Fibroblast of lung (primary cell): ENCODE measurements at regions not wholly inside any gene's neighbourhood (a gene's known extent, or its start where the extent isn't known, plus 50 kb on each side); places are given as distances from the start of the nearest gene placed in this dataset.

Experiments
- DNase-seq, 2 donors: peaks; one replicate each; pipeline versions ENCODE4 v3.0.0 to v3.0.0-alpha.2; 2010; ENCODE audit warnings: low read depth in 2 of 2
- H2AFZ ChIP-seq: 2 replicates; pipeline ENCODE4 v1.5.1; 2012; ENCODE audit warnings: low read length, control low read depth, inconsistent platforms
- H3K27ac ChIP-seq: 2 replicates; pipeline ENCODE4 v1.5.1; 2011; ENCODE audit warnings: low read length, control low read depth; ENCODE audit not compliant: insufficient read depth
- H3K27me3 ChIP-seq: 2 replicates; pipeline ENCODE4 v1.5.1; 2011; ENCODE audit warnings: mild to moderate bottlenecking, low read length; ENCODE audit not compliant: control insufficient read depth, insufficient read depth
- H3K36me3 ChIP-seq: 2 replicates; pipeline ENCODE4 v1.5.1; 2011; ENCODE audit warnings: low read length; ENCODE audit not compliant: control insufficient read depth, insufficient read depth
- H3K4me1 ChIP-seq: 2 replicates; pipeline ENCODE4 v1.5.1; 2011; ENCODE audit warnings: low read length; ENCODE audit not compliant: control insufficient read depth, insufficient read depth; ENCODE audit errors: extremely low read depth
- H3K4me2 ChIP-seq: 2 replicates; pipeline ENCODE4 v1.5.1; 2011; ENCODE audit warnings: low read length, control low read depth; ENCODE audit not compliant: insufficient read depth; ENCODE audit errors: extremely low read depth
- H3K4me3 ChIP-seq, 4 experiments: fragments of 200-600 bp in 1 of 4; sonication (generic) in 1 of 4; replicated peaks in 1 of 4; 2 replicates each; pipeline ENCODE4 v1.5.1; 2011 to 2016; ENCODE audit warnings: low read length in 4 of 4, low read depth in 3 of 4, mild to moderate bottlenecking in 3 of 4, control low read depth in 2 of 4, inconsistent platforms in 1 of 4, mixed read lengths in 1 of 4; ENCODE audit not compliant: insufficient read depth in 1 of 4; ENCODE audit errors: control extremely low read depth in 1 of 4
- H3K79me2 ChIP-seq: 2 replicates; pipeline ENCODE4 v1.5.1; 2012; ENCODE audit warnings: mild to moderate bottlenecking, low read length, inconsistent platforms; ENCODE audit not compliant: control insufficient read depth, insufficient read depth
- H3K9ac ChIP-seq: 2 replicates; pipeline ENCODE4 v1.5.1; 2011; ENCODE audit warnings: mild to moderate bottlenecking, low read length, control low read depth; ENCODE audit not compliant: insufficient read depth
- H3K9me3 ChIP-seq: 2 replicates; pipeline ENCODE4 v1.5.1; 2012; ENCODE audit warnings: low read depth, low read length; ENCODE audit not compliant: control insufficient read depth, insufficient read depth
- H4K20me1 ChIP-seq: 2 replicates; pipeline ENCODE4 v1.5.1; 2011; ENCODE audit warnings: low read length; ENCODE audit not compliant: control insufficient read depth, insufficient read depth; ENCODE audit errors: extremely low read depth
- EZH2 ChIP-seq: IDR thresholded peaks from 2 replicates; pipeline ENCODE4 v1.5.1; 2012; ENCODE audit warnings: low read length, control low read depth, mild to moderate bottlenecking; ENCODE audit errors: missing control alignments
- TF ChIP-seq, protein P1 (sequence below), 2 donors: IDR thresholded peaks in 1 of 2; conservative IDR thresholded peaks in 1 of 2; 1 replicate in 1 of 2; 2 replicates in 1 of 2; pipeline ENCODE4 v1.5.1; 2011 to 2012; ENCODE audit warnings: low read length in 2 of 2, control low read depth in 1 of 2, inconsistent platforms in 1 of 2, low read depth in 1 of 2, mild to moderate bottlenecking in 1 of 2

- no peak overlapping the region for H3K4me2 ChIP-seq
- no peaks in the 10 kb centered on the region for H3K4me1 ChIP-seq
- no peaks in the 10 kb centered on the region for H3K36me3 ChIP-seq
- no peak overlapping the region for H3K27ac ChIP-seq
- no peaks in the 10 kb centered on the region for H3K79me2 ChIP-seq
- no peak overlapping the region for H3K4me3 ChIP-seq
- H3K27me3 ChIP-seq: no peaks in the 10 kb centered on the region
- no peak overlapping the region for H2AFZ ChIP-seq
- TF ChIP-seq EZH2: no peak
- TF ChIP-seq, protein P1, sequence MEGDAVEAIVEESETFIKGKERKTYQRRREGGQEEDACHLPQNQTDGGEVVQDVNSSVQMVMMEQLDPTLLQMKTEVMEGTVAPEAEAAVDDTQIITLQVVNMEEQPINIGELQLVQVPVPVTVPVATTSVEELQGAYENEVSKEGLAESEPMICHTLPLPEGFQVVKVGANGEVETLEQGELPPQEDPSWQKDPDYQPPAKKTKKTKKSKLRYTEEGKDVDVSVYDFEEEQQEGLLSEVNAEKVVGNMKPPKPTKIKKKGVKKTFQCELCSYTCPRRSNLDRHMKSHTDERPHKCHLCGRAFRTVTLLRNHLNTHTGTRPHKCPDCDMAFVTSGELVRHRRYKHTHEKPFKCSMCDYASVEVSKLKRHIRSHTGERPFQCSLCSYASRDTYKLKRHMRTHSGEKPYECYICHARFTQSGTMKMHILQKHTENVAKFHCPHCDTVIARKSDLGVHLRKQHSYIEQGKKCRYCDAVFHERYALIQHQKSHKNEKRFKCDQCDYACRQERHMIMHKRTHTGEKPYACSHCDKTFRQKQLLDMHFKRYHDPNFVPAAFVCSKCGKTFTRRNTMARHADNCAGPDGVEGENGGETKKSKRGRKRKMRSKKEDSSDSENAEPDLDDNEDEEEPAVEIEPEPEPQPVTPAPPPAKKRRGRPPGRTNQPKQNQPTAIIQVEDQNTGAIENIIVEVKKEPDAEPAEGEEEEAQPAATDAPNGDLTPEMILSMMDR (conservative IDR thresholded peaks at IDR 0.05 in 1 of 2, IDR thresholded peaks at IDR 0.05 in 1 of 2; ENCODE audit: low read depth in 1 of 2, low read length in 2 of 2): no peak
- no peaks in the 10 kb centered on the region for H4K20me1 ChIP-seq
- no peak overlapping the region for H3K9ac ChIP-seq
- no peaks in the 10 kb centered on the region for H3K9me3 ChIP-seq
- no peak for DNase-seq
These were observed 319.8 kb upstream of the SLC7A11 start for GRCh38 chr4:138561906-138562305.

DNA sequence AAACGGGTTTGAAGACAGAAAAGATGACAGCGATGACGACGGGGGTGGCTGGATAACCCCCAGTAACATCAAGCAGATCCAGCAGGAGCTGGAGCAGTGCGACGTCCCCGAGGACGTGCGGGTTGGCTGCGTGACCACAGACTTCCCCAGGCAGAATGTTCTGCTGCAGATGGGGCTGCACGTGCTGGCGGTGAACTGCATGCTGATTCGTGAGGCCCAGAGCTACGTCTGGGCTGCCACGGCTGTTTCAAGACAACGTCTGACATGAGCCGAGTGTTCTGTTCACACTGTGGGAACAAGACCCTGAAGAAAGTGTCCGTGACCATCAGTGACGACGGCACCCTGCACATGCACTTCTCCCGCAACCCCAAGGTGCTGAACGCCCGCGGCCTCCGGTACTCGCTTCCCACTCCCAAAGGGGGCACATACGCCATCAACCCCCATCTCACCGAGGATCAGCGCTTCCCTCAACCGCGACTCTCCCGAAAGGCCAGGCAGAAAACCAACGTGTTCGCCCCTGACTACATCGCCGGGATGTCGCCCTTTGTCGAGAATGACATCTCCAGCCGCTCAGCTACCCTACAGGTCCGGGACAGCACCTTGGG is 319.2 kb upstream of the SLC7A11 start:
- Histone ChIP-seq H3K79me2 (no peaks in the 10 kb centered on the region), H3K27ac (no peak overlapping the region), H3K4me3 (no peak overlapping the region), H3K4me1 (no peaks in the 10 kb centered on the region), H2AFZ (no peak overlapping the region), H3K4me2 (no peak overlapping the region), H3K27me3 (no peaks in the 10 kb centered on the region), H3K9ac (no peak overlapping the region), H4K20me1 (no peaks in the 10 kb centered on the region), H3K36me3 (no peaks in the 10 kb centered on the region), H3K9me3 (no peaks in the 10 kb centered on the region)
- TF ChIP-seq EZH2: no peak
- TF ChIP-seq, protein P1 (conservative IDR thresholded peaks at IDR 0.05 in 1 of 2, IDR thresholded peaks at IDR 0.05 in 1 of 2; ENCODE audit: low read depth in 1 of 2, low read length in 2 of 2): no peak
- no peak for DNase-seq

GRCh38 chr4:138560448-138560847 is 318.3 kb upstream of the SLC7A11 start:
- Histone ChIP-seq H3K36me3 (no peaks in the 10 kb centered on the region), H3K9ac (no peak overlapping the region), H3K4me3 (no peak overlapping the region), H3K4me2 (no peak overlapping the region), H2AFZ (no peak overlapping the region), H3K27ac (no peak overlapping the region), H3K79me2 (no peaks in the 10 kb centered on the region), H3K27me3 (no peaks in the 10 kb centered on the region), H4K20me1 (no peaks in the 10 kb centered on the region), H3K9me3 (no peaks in the 10 kb centered on the region), H3K4me1 (no peaks in the 10 kb centered on the region)
- no peak for TF ChIP-seq EZH2
- TF ChIP-seq, protein P1 (conservative IDR thresholded peaks at IDR 0.05 in 1 of 2, IDR thresholded peaks at IDR 0.05 in 1 of 2; ENCODE audit: low read depth in 1 of 2, low read length in 2 of 2): no peak
- no peak for DNase-seq
